Vagina (tissue), 2 donors: ENCODE measurements at regions not wholly inside any gene's neighbourhood (a gene's known extent, or its start where the extent isn't known, plus 50 kb on each side); places are given as distances from the start of the nearest gene placed in this dataset.

Experiments used
- DNase-seq, 2 donors: peaks; one replicate each; pipeline ENCODE4 v3.0.0-alpha.2; 2017; ENCODE audit errors: extremely low spot score in 2 of 2
- H3K27ac ChIP-seq: fragments of 200-600 bp; sonication (generic); one replicate; pipeline ENCODE4 v1.5.1; 2019
- H3K27me3 ChIP-seq: fragments of 200-600 bp; sonication (generic); one replicate; pipeline ENCODE4 v1.5.1; 2019
- H3K36me3 ChIP-seq, 2 donors: fragments of 200-600 bp; sonication (generic); one replicate each; pipeline ENCODE4 v1.5.1; 2017 to 2019
- H3K4me1 ChIP-seq: fragments of 200-600 bp; sonication (generic); one replicate; pipeline ENCODE4 v1.5.1; 2019
- H3K4me3 ChIP-seq, 2 donors: fragments of 200-600 bp; sonication (generic); 1 replicate in 1 of 2; 2 replicates in 1 of 2; pipeline ENCODE4 v1.5.1; 2016 to 2019
- H3K9me3 ChIP-seq: fragments of 200-600 bp; sonication (generic); one replicate; pipeline ENCODE4 v1.5.1; 2019
- CTCF ChIP-seq, 3 experiments: fragments of 450-650 bp in 2 of 3; fragments of 200-600 bp in 1 of 3; sonication (generic) in 1 of 3; IDR thresholded peaks; one replicate each; pipeline ENCODE4 v1.5.1; 2017 to 2019; ENCODE audit warnings: antibody characterized with exemption in 3 of 3, mild to moderate bottlenecking in 2 of 3, moderate library complexity in 2 of 3
- POLR2A ChIP-seq, 2 donors: fragments of 450-650 bp; IDR thresholded peaks; one replicate each; pipeline ENCODE4 v1.6.1; 2017; ENCODE audit warnings: antibody characterized with exemption in 2 of 2, mild to moderate bottlenecking in 2 of 2, moderate library complexity in 2 of 2
- POLR2AphosphoS5 ChIP-seq, 2 donors: sonication (generic); formaldehyde crosslinking; IDR thresholded peaks; one replicate each; pipeline ENCODE4 v1.9.0; 2017; ENCODE audit warnings: antibody characterized with exemption in 2 of 2, mild to moderate bottlenecking in 2 of 2, low read depth in 1 of 2; ENCODE audit not compliant: insufficient read depth in 1 of 2
- intact Hi-C: fragments of 100-400 bp; cut with DNase I; formaldehyde crosslinking; loops from one replicate; pipeline ENCODE4 v1.15.1; 2023

DNA sequence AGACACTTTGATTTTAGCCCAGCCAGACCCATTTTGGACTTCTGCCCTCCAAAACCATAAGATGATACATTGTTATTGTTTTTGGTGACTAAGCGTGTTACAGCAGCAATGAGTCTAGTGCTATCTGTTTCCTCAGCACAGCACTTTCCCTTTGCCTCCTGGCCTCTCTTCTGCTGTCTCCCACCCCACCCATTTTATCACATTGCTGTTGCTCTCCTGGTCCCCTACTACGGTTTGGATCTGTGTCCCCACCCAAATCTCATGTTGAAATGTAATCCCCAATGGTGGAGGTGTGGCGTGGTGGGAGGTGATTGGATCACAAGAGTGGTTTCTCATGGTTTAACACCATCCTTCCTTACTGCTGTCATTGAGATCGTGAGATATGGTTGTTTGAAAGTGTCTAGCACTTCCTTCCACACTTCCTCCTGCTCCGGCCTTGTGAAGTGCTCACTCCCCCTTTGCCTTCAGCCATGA is 59.8 kb upstream of the CD82 start:
- H3K9me3 ChIP-seq = no peaks in the 10 kb centered on the region
- DNase-seq = no peak
- no peaks in the 10 kb centered on the region for H3K4me1 ChIP-seq
- intact Hi-C loops = no loop called here
- H3K36me3 ChIP-seq = no peaks in the 10 kb centered on the region
- H3K27ac ChIP-seq = no peak overlapping the region
- TF ChIP-seq CTCF (IDR thresholded peaks at IDR 0.05) (no peak), POLR2A (IDR thresholded peaks at IDR 0.05) (no peak), POLR2AphosphoS5 (IDR thresholded peaks at IDR 0.05; ENCODE audit: insufficient read depth in 1 of 2, low read depth in 1 of 2) (no peak)
- H3K27me3 ChIP-seq = no peaks in the 10 kb centered on the region
- H3K4me3 ChIP-seq = no peak overlapping the region

- H3K27me3 ChIP-seq = no peaks in the 10 kb centered on the region
- H3K4me3 ChIP-seq = no peak overlapping the region
- no peak for DNase-seq
- intact Hi-C loops = no loop called here
- TF ChIP-seq POLR2AphosphoS5 (IDR thresholded peaks at IDR 0.05; ENCODE audit: insufficient read depth in 1 of 2, low read depth in 1 of 2) = no peak
- TF ChIP-seq CTCF (IDR thresholded peaks at IDR 0.05) = no peak
- no peaks in the 10 kb centered on the region for H3K36me3 ChIP-seq
- H3K4me1 ChIP-seq = no peaks in the 10 kb centered on the region
- no peaks in the 10 kb centered on the region for H3K9me3 ChIP-seq
- no peak overlapping the region for H3K27ac ChIP-seq
These were observed 59.0 kb upstream of the CD82 start for GRCh38 chr11:44506375-44507016.

GRCh38 chr11:44507491-44507890 is 58.0 kb upstream of the CD82 start:
- TF ChIP-seq CTCF (IDR thresholded peaks at IDR 0.05) (no peak), POLR2A (IDR thresholded peaks at IDR 0.05) (no peak), POLR2AphosphoS5 (IDR thresholded peaks at IDR 0.05; ENCODE audit: insufficient read depth in 1 of 2, low read depth in 1 of 2) (no peak)
- no peak for DNase-seq
- H3K27me3 ChIP-seq = no peaks in the 10 kb centered on the region
- no peaks in the 10 kb centered on the region for H3K4me1 ChIP-seq
- intact Hi-C loops = no loop called here
- H3K4me3 ChIP-seq = no peak overlapping the region
- H3K36me3 ChIP-seq = no peaks in the 10 kb centered on the region
- no peak overlapping the region for H3K27ac ChIP-seq
- no peaks in the 10 kb centered on the region for H3K9me3 ChIP-seq

DNA sequence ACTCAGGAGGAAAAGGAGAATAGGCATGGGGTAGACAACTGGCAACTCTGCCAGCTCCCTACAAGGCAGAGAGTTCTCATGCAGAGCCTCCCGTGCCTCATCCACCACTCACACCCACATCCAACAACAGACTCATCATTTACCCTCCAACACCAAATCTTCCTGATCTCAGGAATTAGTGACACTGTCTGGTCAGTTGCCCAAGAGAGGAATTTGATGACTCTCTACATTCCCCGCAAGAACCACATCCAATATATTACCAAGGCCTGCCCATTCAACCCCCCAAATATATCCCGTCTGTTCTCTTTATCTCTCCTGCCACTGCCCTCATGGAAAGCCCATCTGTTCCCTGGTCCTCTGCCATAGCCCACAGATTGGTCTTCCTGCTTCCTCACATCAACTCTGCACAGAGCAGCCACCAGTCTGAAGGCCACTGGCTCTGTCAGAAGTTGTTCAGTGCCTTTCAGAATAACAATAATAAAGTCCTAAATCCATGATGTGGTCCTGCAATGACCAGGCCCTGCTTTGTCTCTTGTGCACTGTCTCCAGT is 57.5 kb upstream of the CD82 start:
- DNase-seq = no peak
- Histone ChIP-seq H3K4me3 (no peak overlapping the region), H3K4me1 (no peaks in the 10 kb centered on the region), H3K9me3 (no peaks in the 10 kb centered on the region), H3K27me3 (no peaks in the 10 kb centered on the region), H3K27ac (no peak overlapping the region), H3K36me3 (no peaks in the 10 kb centered on the region)
- TF ChIP-seq POLR2A (IDR thresholded peaks at IDR 0.05) (no peak), POLR2AphosphoS5 (IDR thresholded peaks at IDR 0.05; ENCODE audit: insufficient read depth in 1 of 2, low read depth in 1 of 2) (no peak), CTCF (IDR thresholded peaks at IDR 0.05) (no peak)
- intact Hi-C loops = no loop called here

GRCh38 chr11:44509296-44509695 is 56.2 kb upstream of the CD82 start:
- Histone ChIP-seq H3K9me3 (no peaks in the 10 kb centered on the region), H3K4me3 (no peak overlapping the region), H3K27me3 (no peaks in the 10 kb centered on the region), H3K27ac (no peak overlapping the region), H3K36me3 (no peaks in the 10 kb centered on the region), H3K4me1 (no peaks in the 10 kb centered on the region)
- TF ChIP-seq POLR2A (IDR thresholded peaks at IDR 0.05) (no peak), POLR2AphosphoS5 (IDR thresholded peaks at IDR 0.05; ENCODE audit: insufficient read depth in 1 of 2, low read depth in 1 of 2) (no peak), CTCF (IDR thresholded peaks at IDR 0.05) (no peak)
- intact Hi-C loops = no loop called here
- no peak for DNase-seq
